ENCODE measurements at regions not wholly inside any gene's neighbourhood (a gene's known extent, or its start where the extent isn't known, plus 50 kb on each side); places are given as distances from the start of the nearest gene placed in this dataset.

DNA sequence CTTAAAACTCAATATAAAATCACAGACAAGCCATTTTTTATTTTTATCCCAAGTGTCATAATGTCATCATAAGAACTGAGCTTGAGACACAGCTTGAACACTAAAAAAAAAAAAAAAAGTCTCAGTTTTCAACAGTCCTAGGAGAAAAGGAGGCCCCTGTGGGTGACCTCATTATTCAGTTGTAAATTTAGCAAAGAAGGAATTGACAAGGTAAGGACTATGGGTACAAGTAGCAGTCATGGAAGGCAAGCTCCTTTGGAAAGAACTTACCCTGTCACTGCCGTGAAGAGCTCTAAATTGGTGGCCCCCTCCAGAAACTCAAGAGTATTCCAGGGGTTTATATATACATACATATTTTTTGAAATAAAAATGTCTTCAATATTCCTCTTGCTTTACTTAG lies 864.4 kb upstream of the KCND2 start:
- H3K27me3 ChIP-seq, result no peaks in the 10 kb centered on the region
- H3K4me3 ChIP-seq, result no peak overlapping the region
- no peak for DNase-seq (ENCODE audit: low spot score in 2 of 2)
- TF ChIP-seq POLR2AphosphoS5 (IDR thresholded peaks at IDR 0.05) (no peak), POLR2A (IDR thresholded peaks at IDR 0.05) (no peak), CTCF (IDR thresholded peaks at IDR 0.05) (no peak)
- intact Hi-C loops (cut with DNase I; ENCODE audit: low total_unique reads), result no loop called here
- no peaks in the 10 kb centered on the region for H3K4me1 ChIP-seq
- no peak overlapping the region for H3K27ac ChIP-seq
- H3K9me3 ChIP-seq, result peaks cover 0 to 7% of the 10 kb centered on the region in 2 donors
- no peaks in the 10 kb centered on the region for H3K36me3 ChIP-seq

- no peak for DNase-seq (ENCODE audit: low spot score in 2 of 2)
- no peaks in the 10 kb centered on the region for H3K36me3 ChIP-seq
- TF ChIP-seq CTCF (IDR thresholded peaks at IDR 0.05) (no peak), POLR2AphosphoS5 (IDR thresholded peaks at IDR 0.05) (no peak), POLR2A (IDR thresholded peaks at IDR 0.05) (no peak)
- H3K4me3 ChIP-seq, result no peak overlapping the region
- H3K4me1 ChIP-seq, result no peaks in the 10 kb centered on the region
- H3K27ac ChIP-seq, result no peak overlapping the region
- peaks cover 0 to 7% of the 10 kb centered on the region in 2 donors for H3K9me3 ChIP-seq
- intact Hi-C loops (cut with DNase I; ENCODE audit: low total_unique reads), result no loop called here
- H3K27me3 ChIP-seq, result no peaks in the 10 kb centered on the region
These were observed 859.6 kb upstream of the KCND2 start for GRCh38 chr7:119413314-119413805.

GRCh38 chr7:119415682-119416081 lies 857.3 kb upstream of the KCND2 start:
- H3K4me3 ChIP-seq, result no peak overlapping the region
- TF ChIP-seq CTCF (IDR thresholded peaks at IDR 0.05) (no peak), POLR2AphosphoS5 (IDR thresholded peaks at IDR 0.05) (no peak), POLR2A (IDR thresholded peaks at IDR 0.05) (no peak)
- intact Hi-C loops (cut with DNase I; ENCODE audit: low total_unique reads), result no loop called here

GRCh38 chr7:119421657-119422056 lies 851.3 kb upstream of the KCND2 start:
- no peaks in the 10 kb centered on the region for H3K4me1 ChIP-seq
- intact Hi-C loops (cut with DNase I; ENCODE audit: low total_unique reads), result no loop called here
- no peaks in the 10 kb centered on the region for H3K9me3 ChIP-seq
- DNase-seq (ENCODE audit: low spot score in 2 of 2), result no peak
- no peak for TF ChIP-seq POLR2AphosphoS5 (IDR thresholded peaks at IDR 0.05)
- no peak for TF ChIP-seq POLR2A (IDR thresholded peaks at IDR 0.05)
- no peaks in the 10 kb centered on the region for H3K36me3 ChIP-seq
- H3K27ac ChIP-seq, result no peak overlapping the region
- no peak overlapping the region for H3K4me3 ChIP-seq
- H3K27me3 ChIP-seq, result no peaks in the 10 kb centered on the region

More at GRCh38 chr7:119415682-119416081, 857.3 kb upstream of the KCND2 start:
- Histone ChIP-seq H3K9me3 (peaks cover 0 to 7% of the 10 kb centered on the region in 2 donors), H3K36me3 (no peaks in the 10 kb centered on the region), H3K27me3 (no peaks in the 10 kb centered on the region), H3K4me1 (no peaks in the 10 kb centered on the region), H3K27ac (no peak overlapping the region)
- no peak for DNase-seq (ENCODE audit: low spot score in 2 of 2)

GRCh38 chr7:119436882-119437281 lies 836.1 kb upstream of the KCND2 start:
- H3K4me3 ChIP-seq, result no peak overlapping the region
- intact Hi-C loops (cut with DNase I; ENCODE audit: low total_unique reads), result no loop called here
- H3K27me3 ChIP-seq, result no peaks in the 10 kb centered on the region
- H3K4me1 ChIP-seq, result no peaks in the 10 kb centered on the region
- DNase-seq (ENCODE audit: low spot score in 2 of 2), result no peak
- no peaks in the 10 kb centered on the region for H3K9me3 ChIP-seq
- no peaks in the 10 kb centered on the region for H3K36me3 ChIP-seq
- H3K27ac ChIP-seq, result no peak overlapping the region
- no peak for TF ChIP-seq POLR2AphosphoS5 (IDR thresholded peaks at IDR 0.05)
- no peak for TF ChIP-seq CTCF (IDR thresholded peaks at IDR 0.05)
- TF ChIP-seq POLR2A (IDR thresholded peaks at IDR 0.05), result no peak

DNA sequence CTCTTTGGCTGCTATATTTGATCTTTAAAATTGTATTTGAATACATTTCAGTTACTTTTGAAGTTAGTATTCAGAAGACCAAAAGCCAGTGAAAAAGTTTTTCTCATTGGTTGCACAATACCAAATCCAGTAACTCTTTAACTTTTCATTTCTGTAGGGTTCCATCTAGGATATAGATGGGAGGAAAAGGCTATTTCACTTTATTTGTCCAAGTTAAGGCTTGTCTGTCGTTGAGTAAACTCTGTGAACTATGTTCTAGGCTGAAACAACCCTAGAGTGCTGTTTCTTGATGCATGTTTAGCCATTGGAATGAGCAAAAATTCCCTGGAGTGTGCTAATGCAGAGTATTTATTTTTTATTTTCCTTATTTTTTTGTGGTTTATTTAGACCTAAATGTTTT lies 834.7 kb upstream of the KCND2 start:
- Histone ChIP-seq H3K9me3 (no peaks in the 10 kb centered on the region), H3K27me3 (no peaks in the 10 kb centered on the region), H3K4me1 (no peaks in the 10 kb centered on the region), H3K4me3 (no peak overlapping the region), H3K27ac (no peak overlapping the region), H3K36me3 (no peaks in the 10 kb centered on the region)
- TF ChIP-seq POLR2A (IDR thresholded peaks at IDR 0.05) (no peak), POLR2AphosphoS5 (IDR thresholded peaks at IDR 0.05) (no peak), CTCF (IDR thresholded peaks at IDR 0.05) (no peak)
- intact Hi-C loops (cut with DNase I; ENCODE audit: low total_unique reads), result no loop called here
- DNase-seq (ENCODE audit: low spot score in 2 of 2), result no peak

Data from breast epithelium (tissue), 4 donors.